A549 (cell line): ENCODE measurements at regions not wholly inside any gene's neighbourhood (a gene's known extent, or its start where the extent isn't known, plus 50 kb on each side); places are given as distances from the start of the nearest gene placed in this dataset.
A peak's percentile ranks its signal among the peaks of the same experiment; 100 is the strongest.

Source experiments
- ATAC-seq, 2 experiments: fragments of 200-7000 bp in 1 of 2; fragments of >200 bp in 1 of 2; cut with Nextera tagmentation in 1 of 2; cut with Tn5 transposase in 1 of 2; 3 replicates each; pipeline versions ENCODE4 v1.8.0 to v1.9.1; 2018 to 2020; ENCODE audit warnings: mild to moderate bottlenecking in 1 of 2, moderate library complexity in 1 of 2
- CTCF ChIA-PET: fragments of 300-600 bp; sonication (Branson Sonifier 250); formaldehyde crosslinking; extraction: SDS; loops from one replicate; lab custom pipeline; 2021; ENCODE audit warnings: antibody characterized with exemption, inconsistent platforms; lab: Yijun Ruan, JAX
- POLR2A ChIA-PET: fragments of 350-600 bp; formaldehyde crosslinking; extraction: SDS; loops from one replicate; lab custom pipeline; 2021; ENCODE audit warnings: antibody characterized with exemption, inconsistent platforms; lab: Yijun Ruan, JAX
- DNase-seq, 2 experiments: peaks; one replicate each; pipeline versions ENCODE4 v3.0.0 to v3.0.0-alpha.2; 2011 to 2016; ENCODE audit warnings: low read depth in 1 of 2, low spot score in 1 of 2
- FAIRE-seq: peaks from 2 replicates; lab custom pipeline; 2011; peaks lifted over from hg19 to GRCh38; lab: Jason Lieb, UNC
- H3K27ac ChIP-seq, 2 experiments: fragments of >200 bp; sonication (Bioruptor Twin); formaldehyde crosslinking; 3 replicates each; pipeline ENCODE4 v1.5.1; 2016 to 2017
- H3K4me1 ChIP-seq: fragments of >200 bp; sonication (Bioruptor Twin); formaldehyde crosslinking; 3 replicates; pipeline ENCODE4 v1.6.1; 2016
- H3K4me2 ChIP-seq: fragments of >200 bp; sonication (Bioruptor Twin); formaldehyde crosslinking; 3 replicates; pipeline ENCODE4 v1.6.1; 2016
- H3K4me3 ChIP-seq: fragments of >200 bp; sonication (Bioruptor Twin); formaldehyde crosslinking; 3 replicates; pipeline ENCODE4 v1.5.1; 2016
- H3K9me3 ChIP-seq: fragments of >200 bp; sonication (Bioruptor Twin); formaldehyde crosslinking; 3 replicates; pipeline ENCODE4 v1.6.1; 2016
- BCL3 ChIP-seq: fragments of >200 bp; sonication (Bioruptor Twin); formaldehyde crosslinking; IDR thresholded peaks from 3 replicates; pipeline ENCODE4 v1.6.1; 2016
- CBX2 ChIP-seq: fragments of 200-600 bp; sonication (generic); IDR thresholded peaks from 2 replicates; pipeline ENCODE4 v1.6.1; 2016; ENCODE audit warnings: low read depth, mild to moderate bottlenecking, borderline replicate concordance
- CBX8 ChIP-seq: fragments of 200-600 bp; sonication (generic); IDR thresholded peaks from 2 replicates; pipeline ENCODE4 v1.6.1; 2016
- CEBPB ChIP-seq, 2 experiments: fragments of >200 bp in 1 of 2; sonication (Bioruptor Twin) in 1 of 2; formaldehyde crosslinking in 1 of 2; IDR thresholded peaks; 2 replicates each; pipeline ENCODE4 v1.6.1; 2012 to 2016
- CHD2 ChIP-seq: fragments of 150-350 bp; IDR thresholded peaks from 2 replicates; pipeline ENCODE4 v1.6.1; 2014; ENCODE audit warnings: low read length; ENCODE audit not compliant: partially characterized antibody
- CHD4 ChIP-seq: fragments of 200-600 bp; sonication (generic); IDR thresholded peaks from 2 replicates; pipeline ENCODE4 v1.6.1; 2016; ENCODE audit warnings: antibody characterized with exemption, mild to moderate bottlenecking, borderline replicate concordance
- E2F6 ChIP-seq: IDR thresholded peaks from 2 replicates; pipeline ENCODE4 v1.6.1; 2012; ENCODE audit warnings: low read depth, borderline replicate concordance
- ESRRA ChIP-seq: fragments of 150-350 bp; IDR thresholded peaks from 2 replicates; pipeline ENCODE4 v1.6.1; 2014; ENCODE audit warnings: mild to moderate bottlenecking, low read length, borderline replicate concordance
- FOSB ChIP-seq: fragments of 250-450 bp; sonication (Bioruptor Pico); IDR thresholded peaks from 2 replicates; pipeline ENCODE4 v1.5.0; 2020; ENCODE audit warnings: mild to moderate bottlenecking, moderate library complexity
- GATA3 ChIP-seq: IDR thresholded peaks from 2 replicates; pipeline ENCODE4 v1.6.1; 2012; ENCODE audit warnings: borderline replicate concordance
- JUNB ChIP-seq: fragments of >200 bp; sonication (Bioruptor Twin); formaldehyde crosslinking; IDR thresholded peaks from 2 replicates; pipeline ENCODE4 v1.6.1; 2016
- KDM5A ChIP-seq: fragments of 200-600 bp; sonication (generic); IDR thresholded peaks from 2 replicates; pipeline ENCODE4 v1.6.1; 2016; ENCODE audit warnings: antibody characterized with exemption, mild to moderate bottlenecking
- MAFK ChIP-seq: fragments of 450-650 bp; IDR thresholded peaks from 2 replicates; pipeline ENCODE4 v1.6.1; 2014; ENCODE audit not compliant: partially characterized antibody
- MYC ChIP-seq: IDR thresholded peaks from 2 replicates; pipeline ENCODE4 v1.6.1; 2012; ENCODE audit warnings: mild to moderate bottlenecking, inconsistent platforms, low read length, improper control_type of control experiment, borderline replicate concordance
- NPAS2 ChIP-seq: fragments of 250-450 bp; sonication (Bioruptor Pico); IDR thresholded peaks from 2 replicates; pipeline ENCODE4 v1.8.0; 2022; ENCODE audit warnings: mild to moderate bottlenecking, moderate library complexity, borderline replicate concordance
- PBX3 ChIP-seq: IDR thresholded peaks from 2 replicates; pipeline ENCODE4 v1.6.1; 2012
- PHF8 ChIP-seq: fragments of 200-600 bp; sonication (generic); IDR thresholded peaks from 2 replicates; pipeline ENCODE4 v1.6.1; 2016; ENCODE audit warnings: low read depth, mild to moderate bottlenecking, antibody characterized with exemption, moderate library complexity, borderline replicate concordance
- POLR2A ChIP-seq: IDR thresholded peaks from 2 replicates; pipeline ENCODE4 v1.6.1; 2012; ENCODE audit warnings: mild to moderate bottlenecking, low read length
- RARB ChIP-seq: fragments of 250-450 bp; sonication (Bioruptor Pico); IDR thresholded peaks from 2 replicates; pipeline ENCODE4 v1.8.0; 2021; ENCODE audit warnings: mild to moderate bottlenecking, moderate library complexity
- RCOR1 ChIP-seq: fragments of 150-350 bp; IDR thresholded peaks from 2 replicates; pipeline ENCODE4 v1.6.1; 2014; ENCODE audit warnings: antibody characterized with exemption, low read length, low read depth
- RFX5 ChIP-seq: fragments of 450-650 bp; IDR thresholded peaks from 2 replicates; pipeline ENCODE4 v1.7.1; 2014; ENCODE audit warnings: antibody characterized with exemption, mild to moderate bottlenecking, moderate library complexity
- SMC3 ChIP-seq: fragments of >200 bp; sonication (Bioruptor Twin); formaldehyde crosslinking; IDR thresholded peaks from 3 replicates; pipeline ENCODE4 v1.6.1; 2018; ENCODE audit warnings: inconsistent platforms
- TP53 ChIP-seq: fragments of 250-450 bp; sonication (Bioruptor Pico); IDR thresholded peaks from 2 replicates; pipeline ENCODE4 v1.5.0; 2021; ENCODE audit warnings: mild to moderate bottlenecking, moderate library complexity
- ZC3H11A ChIP-seq: fragments of 450-650 bp; IDR thresholded peaks from 2 replicates; pipeline ENCODE4 v1.6.1; 2014; ENCODE audit warnings: antibody characterized with exemption, mild to moderate bottlenecking
- ZNF302 ChIP-seq: fragments of 250-450 bp; sonication (Bioruptor Pico); IDR thresholded peaks from 2 replicates; pipeline ENCODE4 v1.9.0; 2021; ENCODE audit warnings: inconsistent platforms, mild to moderate bottlenecking, moderate library complexity
- WGBS: methylation state at CpG from one replicate; pipeline ENCODE4 v1.1.6; 2017; ENCODE audit errors: missing lambda C conversion rate; 5-methylcytosine and 5-hydroxymethylcytosine counted together

- POLR2A ChIA-PET: no interaction called here
These were observed 104.5 kb downstream of the TMEM30B start for GRCh38 chr14:61176686-61177085.

GRCh38 chr14:61174987-61175386 is 106.2 kb downstream of the TMEM30B start:
- ATAC-seq (no peak), FAIRE-seq (no peak), DNase-seq (no peak)
- peak overlapping the region in 1 of 2 experiments; percentile 49; a peak in 3 of 6 replicates for H3K27ac ChIP-seq
- no peak overlapping the region for H3K4me3 ChIP-seq
- WGBS: 87% methylated on average over 2 of the region's 2 CpGs
- no peaks in the 10 kb centered on the region; the same call in 2 of the 3 replicates for H3K9me3 ChIP-seq
- TF ChIP-seq FOSB (CRISPR knock-in tag) (no peak), ZC3H11A (no peak), CEBPB (IDR thresholded peaks at IDR 0.05) (peak in 1 of 2 experiments; percentile 47; a peak in 1 of 4 replicates)
- POLR2A ChIA-PET: no interaction called here
- CTCF ChIA-PET: interaction anchor here (0.6 kb wide), 1 partner anchor 556 kb away, joined by 3 read pairs; no protein-coding TSS in a partner anchor
- no peak overlapping the region for H3K4me2 ChIP-seq
- peaks cover 27% of the 10 kb centered on the region for H3K4me1 ChIP-seq

More at GRCh38 chr14:61176686-61177085, 104.5 kb downstream of the TMEM30B start:
- H3K27ac ChIP-seq: peak overlapping the region; percentile 86 to 95; a peak in 4 of 6 replicates
- H3K4me2 ChIP-seq: no peak overlapping the region
- no peaks in the 10 kb centered on the region; the same call in 2 of the 3 replicates for H3K9me3 ChIP-seq
- no peak for TF ChIP-seq RCOR1
- no peak for TF ChIP-seq GATA3
- TF ChIP-seq MYC: no peak
- no peak for TF ChIP-seq CHD4
- TF ChIP-seq RFX5: no peak
- no peak for TF ChIP-seq CHD2
- TF ChIP-seq PBX3: no peak
- WGBS: 67% methylated on average over 2 of the region's 2 CpGs
- CTCF ChIA-PET: interaction anchor here (1.5 kb wide), 1 partner anchor 12 kb away, joined by 5 read pairs; no protein-coding TSS in a partner anchor
- FAIRE-seq: no peak
- no peak overlapping the region for H3K4me3 ChIP-seq
- ATAC-seq: no peak
- H3K4me1 ChIP-seq: peaks cover 32% of the 10 kb centered on the region
- no peak for DNase-seq

GRCh38 chr14:61174441-61174891 is 106.7 kb downstream of the TMEM30B start:
- TF ChIP-seq E2F6: no peak
- no peak for TF ChIP-seq ZNF302 (CRISPR knock-in tag)
- TF ChIP-seq CBX8: no peak
- no peak for TF ChIP-seq MYC
- TF ChIP-seq ESRRA: no peak
- TF ChIP-seq RARB (CRISPR knock-in tag): no peak
- no peak for TF ChIP-seq PHF8
- TF ChIP-seq KDM5A: no peak
- no peak for TF ChIP-seq JUNB
- no peak for TF ChIP-seq GATA3
- no peak for TF ChIP-seq CEBPB (IDR thresholded peaks at IDR 0.05)
- TF ChIP-seq, all 56 proteins: peak for 0
- ChIA-PET CTCF (interaction anchor here (0.8 kb wide), 1 partner anchor 78 kb away, joined by 3 read pairs; no protein-coding TSS in a partner anchor), POLR2A (no interaction called here)
- DNase-seq (no peak), ATAC-seq (no peak), FAIRE-seq (no peak)
- 88% methylated on average over 6 of the region's 6 CpGs for WGBS
- Histone ChIP-seq H3K4me1 (peaks cover 22% of the 10 kb centered on the region), H3K4me3 (no peak overlapping the region), H3K4me2 (no peak overlapping the region), H3K27ac (peak overlapping the region in 1 of 2 experiments; percentile 49; a peak in 3 of 6 replicates), H3K9me3 (no peaks in the 10 kb centered on the region; the same call in 2 of the 3 replicates)

- FAIRE-seq (no peak), ATAC-seq (no peak), DNase-seq (no peak)
- Histone ChIP-seq H3K4me2 (no peak overlapping the region), H3K9me3 (no peaks in the 10 kb centered on the region; the same call in 2 of the 3 replicates), H3K4me3 (no peak overlapping the region), H3K27ac (peak overlapping the region in 1 of 2 experiments; percentile 29; a peak in 2 of 6 replicates), H3K4me1 (no peaks in the 10 kb centered on the region)
- POLR2A ChIA-PET: no interaction called here
- WGBS: 91% methylated on average over 2 of the region's 2 CpGs
- TF ChIP-seq CBX2: no peak
- TF ChIP-seq TP53 (CRISPR knock-in tag): no peak
- no peak for TF ChIP-seq NPAS2
- TF ChIP-seq SMC3: no peak
- TF ChIP-seq FOSB (CRISPR knock-in tag): no peak
- TF ChIP-seq MAFK: no peak
- no peak for TF ChIP-seq JUNB
- TF ChIP-seq BCL3: no peak
- no peak for TF ChIP-seq CBX8
- no peak for TF ChIP-seq CEBPB (IDR thresholded peaks at IDR 0.05)
- no peak for TF ChIP-seq POLR2A
- CTCF ChIA-PET: interaction anchor here (0.9 kb wide), 1 partner anchor 23 kb away, joined by 3 read pairs; no protein-coding TSS in a partner anchor
These were observed 109.4 kb downstream of the TMEM30B start for GRCh38 chr14:61171727-61172126.
